Fibroblast of lung (primary cell): ENCODE measurements at regions not wholly inside any gene's neighbourhood (a gene's known extent, or its start where the extent isn't known, plus 50 kb on each side); places are given as distances from the start of the nearest gene placed in this dataset.
A peak's percentile ranks its signal among the peaks of the same experiment; 100 is the strongest.

Experiments
- DNase-seq, 2 donors: peaks; one replicate each; pipeline versions ENCODE4 v3.0.0 to v3.0.0-alpha.2; 2010; ENCODE audit warnings: low read depth in 2 of 2
- H2AFZ ChIP-seq: 2 replicates; pipeline ENCODE4 v1.5.1; 2012; ENCODE audit warnings: low read length, control low read depth, inconsistent platforms
- H3K27ac ChIP-seq: 2 replicates; pipeline ENCODE4 v1.5.1; 2011; ENCODE audit warnings: low read length, control low read depth; ENCODE audit not compliant: insufficient read depth
- H3K27me3 ChIP-seq: 2 replicates; pipeline ENCODE4 v1.5.1; 2011; ENCODE audit warnings: mild to moderate bottlenecking, low read length; ENCODE audit not compliant: control insufficient read depth, insufficient read depth
- H3K36me3 ChIP-seq: 2 replicates; pipeline ENCODE4 v1.5.1; 2011; ENCODE audit warnings: low read length; ENCODE audit not compliant: control insufficient read depth, insufficient read depth
- H3K4me1 ChIP-seq: 2 replicates; pipeline ENCODE4 v1.5.1; 2011; ENCODE audit warnings: low read length; ENCODE audit not compliant: control insufficient read depth, insufficient read depth; ENCODE audit errors: extremely low read depth
- H3K4me2 ChIP-seq: 2 replicates; pipeline ENCODE4 v1.5.1; 2011; ENCODE audit warnings: low read length, control low read depth; ENCODE audit not compliant: insufficient read depth; ENCODE audit errors: extremely low read depth
- H3K4me3 ChIP-seq, 4 experiments: fragments of 200-600 bp in 1 of 4; sonication (generic) in 1 of 4; replicated peaks in 1 of 4; 2 replicates each; pipeline ENCODE4 v1.5.1; 2011 to 2016; ENCODE audit warnings: low read length in 4 of 4, low read depth in 3 of 4, mild to moderate bottlenecking in 3 of 4, control low read depth in 2 of 4, inconsistent platforms in 1 of 4, mixed read lengths in 1 of 4; ENCODE audit not compliant: insufficient read depth in 1 of 4; ENCODE audit errors: control extremely low read depth in 1 of 4
- H3K79me2 ChIP-seq: 2 replicates; pipeline ENCODE4 v1.5.1; 2012; ENCODE audit warnings: mild to moderate bottlenecking, low read length, inconsistent platforms; ENCODE audit not compliant: control insufficient read depth, insufficient read depth
- H3K9ac ChIP-seq: 2 replicates; pipeline ENCODE4 v1.5.1; 2011; ENCODE audit warnings: mild to moderate bottlenecking, low read length, control low read depth; ENCODE audit not compliant: insufficient read depth
- H3K9me3 ChIP-seq: 2 replicates; pipeline ENCODE4 v1.5.1; 2012; ENCODE audit warnings: low read depth, low read length; ENCODE audit not compliant: control insufficient read depth, insufficient read depth
- H4K20me1 ChIP-seq: 2 replicates; pipeline ENCODE4 v1.5.1; 2011; ENCODE audit warnings: low read length; ENCODE audit not compliant: control insufficient read depth, insufficient read depth; ENCODE audit errors: extremely low read depth
- CTCF ChIP-seq, 2 donors: IDR thresholded peaks in 1 of 2; conservative IDR thresholded peaks in 1 of 2; 1 replicate in 1 of 2; 2 replicates in 1 of 2; pipeline ENCODE4 v1.5.1; 2011 to 2012; ENCODE audit warnings: low read length in 2 of 2, control low read depth in 1 of 2, inconsistent platforms in 1 of 2, low read depth in 1 of 2, mild to moderate bottlenecking in 1 of 2
- EZH2 ChIP-seq: IDR thresholded peaks from 2 replicates; pipeline ENCODE4 v1.5.1; 2012; ENCODE audit warnings: low read length, control low read depth, mild to moderate bottlenecking; ENCODE audit errors: missing control alignments

GRCh38 chr4:62293551-62293950 is 1093.4 kb downstream of the ADGRL3 start:
- H3K27me3 ChIP-seq: no peaks in the 10 kb centered on the region
- H3K4me2 ChIP-seq: no peak overlapping the region
- no peaks in the 10 kb centered on the region for H4K20me1 ChIP-seq
- no peak for TF ChIP-seq EZH2
- H2AFZ ChIP-seq: no peak overlapping the region
- DNase-seq: no peak
- H3K4me3 ChIP-seq: no peak overlapping the region
- H3K27ac ChIP-seq: no peak overlapping the region
- no peaks in the 10 kb centered on the region for H3K4me1 ChIP-seq
- H3K9me3 ChIP-seq: no peaks in the 10 kb centered on the region
- H3K79me2 ChIP-seq: no peaks in the 10 kb centered on the region
- H3K9ac ChIP-seq: no peak overlapping the region
- H3K36me3 ChIP-seq: no peaks in the 10 kb centered on the region

- Histone ChIP-seq H3K36me3 (no peaks in the 10 kb centered on the region), H4K20me1 (no peaks in the 10 kb centered on the region), H3K4me1 (no peaks in the 10 kb centered on the region), H3K4me3 (no peak overlapping the region), H2AFZ (no peak overlapping the region), H3K9me3 (no peaks in the 10 kb centered on the region), H3K27ac (no peak overlapping the region), H3K79me2 (no peaks in the 10 kb centered on the region), H3K9ac (no peak overlapping the region), H3K27me3 (no peaks in the 10 kb centered on the region), H3K4me2 (no peak overlapping the region)
- no peak for DNase-seq
- TF ChIP-seq EZH2 (no peak), CTCF (conservative IDR thresholded peaks at IDR 0.05 in 1 of 2, IDR thresholded peaks at IDR 0.05 in 1 of 2; ENCODE audit: low read depth in 1 of 2, low read length in 2 of 2) (no peak)
Observed at GRCh38 chr4:62292911-62293310, 1092.8 kb downstream of the ADGRL3 start.

- no peak overlapping the region for H2AFZ ChIP-seq
- no peaks in the 10 kb centered on the region for H3K27me3 ChIP-seq
- no peaks in the 10 kb centered on the region for H3K4me1 ChIP-seq
- H3K9ac ChIP-seq: no peak overlapping the region
- H3K36me3 ChIP-seq: no peaks in the 10 kb centered on the region
- peak in 1 of 2 donors; percentile 15 for DNase-seq
- no peak overlapping the region for H3K4me3 ChIP-seq
- no peak overlapping the region for H3K27ac ChIP-seq
- H3K4me2 ChIP-seq: no peak overlapping the region
- H3K79me2 ChIP-seq: no peaks in the 10 kb centered on the region
- TF ChIP-seq EZH2 (no peak), CTCF (conservative IDR thresholded peaks at IDR 0.05 in 1 of 2, IDR thresholded peaks at IDR 0.05 in 1 of 2; ENCODE audit: low read depth in 1 of 2, low read length in 2 of 2) (no peak)
- H4K20me1 ChIP-seq: no peaks in the 10 kb centered on the region
- H3K9me3 ChIP-seq: no peaks in the 10 kb centered on the region
Observed at GRCh38 chr4:62288808-62289541, 1088.8 kb downstream of the ADGRL3 start.
